GM21528 (cell line): ENCODE measurements at regions not wholly inside any gene's neighbourhood (a gene's known extent, or its start where the extent isn't known, plus 50 kb on each side); places are given as distances from the start of the nearest gene placed in this dataset.
"Not testable (repeated sequence)": the region's sequence is repeated elsewhere in the genome, so short reads cannot be mapped to it uniquely, and the experiment has no call there.

Source experiments
- ATAC-seq: cut with Tn5 transposase; IDR thresholded peaks from one replicate; pipeline ENCODE4 v1.9.1; 2021; ENCODE audit warnings: mild to moderate bottlenecking, moderate library complexity; ENCODE audit not compliant: unreplicated experiment, low FRiP score

GRCh38 chr15:84360902-84361301 is 125.3 kb downstream of the GOLGA6L4 start:
- not testable (repeated sequence) for ATAC-seq

- ATAC-seq = not testable (repeated sequence)
Measured at GRCh38 chr15:84384421-84384820, 148.8 kb downstream of the GOLGA6L4 start.

GRCh38 chr15:84387086-84387485 is 151.5 kb downstream of the GOLGA6L4 start:
- ATAC-seq = no peak

GRCh38 chr15:84388201-84388600 is 152.6 kb downstream of the GOLGA6L4 start:
- not testable (repeated sequence) for ATAC-seq

- ATAC-seq = not testable (repeated sequence)
Measured at GRCh38 chr15:84388638-84389037, 153.1 kb downstream of the GOLGA6L4 start.

GRCh38 chr15:84390324-84390723 is 154.8 kb downstream of the GOLGA6L4 start:
- ATAC-seq = not testable (repeated sequence)

GRCh38 chr15:84391191-84391590 is 155.6 kb downstream of the GOLGA6L4 start:
- ATAC-seq = no peak

- ATAC-seq = not testable (repeated sequence)
Measured at GRCh38 chr15:84392020-84392419, 156.4 kb downstream of the GOLGA6L4 start.

GRCh38 chr15:84393386-84393936 is 157.9 kb downstream of the GOLGA6L4 start:
- not testable (repeated sequence) for ATAC-seq

- not testable (repeated sequence) for ATAC-seq
Measured at GRCh38 chr15:84393966-84394365, 158.4 kb downstream of the GOLGA6L4 start.

- ATAC-seq = not testable (repeated sequence)
Measured at GRCh38 chr15:84395384-84395783, 159.8 kb downstream of the GOLGA6L4 start.

- not testable (repeated sequence) for ATAC-seq
Measured at GRCh38 chr15:84395881-84396280, 160.3 kb downstream of the GOLGA6L4 start.

- ATAC-seq = not testable (repeated sequence)
Measured at GRCh38 chr15:84397066-84397465, 161.5 kb downstream of the GOLGA6L4 start.

- not testable (repeated sequence) for ATAC-seq
Measured at GRCh38 chr15:84398087-84398486, 162.5 kb downstream of the GOLGA6L4 start.

- ATAC-seq = no peak
Measured at GRCh38 chr15:84398763-84399701, 163.5 kb downstream of the GOLGA6L4 start.

- no peak for ATAC-seq
Measured at GRCh38 chr15:84400017-84400740, 164.6 kb downstream of the GOLGA6L4 start.

- no peak for ATAC-seq
Measured at GRCh38 chr15:84400820-84401219, 165.2 kb downstream of the GOLGA6L4 start.

GRCh38 chr15:84401461-84401860 is 165.9 kb downstream of the GOLGA6L4 start:
- not testable (repeated sequence) for ATAC-seq

GRCh38 chr15:84401891-84402840 is 166.6 kb downstream of the GOLGA6L4 start:
- not testable (repeated sequence) for ATAC-seq
